A673 (cell line): ENCODE measurements at regions not wholly inside any gene's neighbourhood (a gene's known extent, or its start where the extent isn't known, plus 50 kb on each side); places are given as distances from the start of the nearest gene placed in this dataset.

Source experiments
- BruUV-seq: library from RNA; stranded (reverse); fragments of 400-500 nt; replicated peaks from 2 replicates; lab custom pipeline; 2021; lab: Mats Ljungman, UMichigan
- CTCF ChIA-PET: fragments of 300-600 bp; sonication (Branson Sonifier 250); formaldehyde crosslinking; loops from one replicate; lab custom pipeline; 2022; ENCODE audit warnings: antibody characterized with exemption; lab: Charles Lee
- POLR2A ChIA-PET: fragments of 300-600 bp; sonication (Branson Sonifier 250); formaldehyde crosslinking; loops from one replicate; lab custom pipeline; 2022; ENCODE audit warnings: antibody characterized with exemption; ENCODE audit not compliant: low non-redundant PET; lab: Charles Lee
- DNase-seq: peaks from one replicate; pipeline ENCODE4 v3.0.0-alpha.2; 2015; ENCODE audit warnings: low spot score
- H3K27ac ChIP-seq: fragments of 200-600 bp; sonication (generic); 2 replicates; pipeline ENCODE4 v1.5.1; 2016; ENCODE audit warnings: mixed run types, low read depth, mild to moderate bottlenecking, mixed read lengths, antibody characterized with exemption, low read length; ENCODE audit not compliant: poor library complexity, severe bottlenecking
- H3K27me3 ChIP-seq: fragments of 200-600 bp; sonication (generic); replicated peaks from 2 replicates; pipeline ENCODE4 v1.6.1; 2017; ENCODE audit warnings: mixed run types, low read depth, mild to moderate bottlenecking, mixed read lengths, antibody characterized with exemption, low read length; ENCODE audit not compliant: insufficient read depth, poor library complexity
- H3K36me3 ChIP-seq: fragments of 200-600 bp; sonication (generic); 2 replicates; pipeline ENCODE4 v1.6.1; 2016; ENCODE audit warnings: mixed run types, mild to moderate bottlenecking, mixed read lengths, antibody characterized with exemption, low read length; ENCODE audit not compliant: insufficient read depth, poor library complexity, severe bottlenecking
- H3K4me1 ChIP-seq: fragments of 200-600 bp; sonication (generic); 2 replicates; pipeline ENCODE4 v1.6.1; 2017; ENCODE audit warnings: mixed run types, mild to moderate bottlenecking, mixed read lengths, antibody characterized with exemption, low read length; ENCODE audit not compliant: insufficient read depth, poor library complexity, severe bottlenecking
- H3K4me3 ChIP-seq: fragments of 200-600 bp; sonication (generic); 2 replicates; pipeline ENCODE4 v1.5.1; 2016; ENCODE audit warnings: low read depth, mixed run types, mild to moderate bottlenecking, mixed read lengths, low read length; ENCODE audit not compliant: poor library complexity, severe bottlenecking
- H3K9me3 ChIP-seq: fragments of 200-600 bp; sonication (generic); 2 replicates; pipeline ENCODE4 v1.6.1; 2016; ENCODE audit warnings: mixed run types, low read depth, mild to moderate bottlenecking, mixed read lengths, antibody characterized with exemption, low read length; ENCODE audit not compliant: poor library complexity, severe bottlenecking
- CTCF ChIP-seq: fragments of 300-800, 200-600 bp; sonication (generic); conservative IDR thresholded peaks from 2 replicates; pipeline ENCODE4 v1.5.1; 2017; ENCODE audit warnings: low read depth, mild to moderate bottlenecking, antibody characterized with exemption, low read length, moderate library complexity, mixed read lengths
- EZH2 ChIP-seq: fragments of 200-600 bp; sonication (generic); IDR thresholded peaks from 2 replicates; pipeline ENCODE4 v1.6.1; 2017; ENCODE audit warnings: borderline replicate concordance, low read depth, mild to moderate bottlenecking, mixed read lengths, antibody characterized with exemption, low read length; ENCODE audit not compliant: poor library complexity, severe bottlenecking
- intact Hi-C: fragments of 100-400 bp; cut with micrococcal nuclease; formaldehyde crosslinking; loops from one replicate; pipeline ENCODE4 v1.10.0; 2022; ENCODE audit not compliant: unreplicated experiment

DNA sequence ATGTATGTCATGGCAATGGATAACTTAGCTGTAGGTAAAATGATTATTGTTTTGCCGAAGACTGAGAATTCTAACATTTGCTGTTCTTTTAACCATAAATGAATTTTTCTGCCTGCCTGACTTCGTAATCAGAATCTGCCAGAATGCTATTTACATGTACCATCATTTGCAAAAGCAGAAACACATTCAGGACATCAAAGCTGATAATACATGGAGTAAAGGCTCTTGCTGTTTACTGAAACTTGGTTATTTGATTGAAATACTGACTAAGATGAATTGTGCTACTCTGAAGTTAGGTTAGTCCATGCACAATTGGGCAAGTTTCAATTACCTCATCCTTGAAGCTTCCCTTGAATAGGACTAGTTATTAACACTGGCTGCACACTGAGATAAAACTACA is 293.8 kb downstream of the PLA2G4A start:
- H3K36me3 ChIP-seq: no peaks in the 10 kb centered on the region
- H3K4me1 ChIP-seq: no peaks in the 10 kb centered on the region
- ChIA-PET POLR2A (no interaction called here), CTCF (no interaction called here)
- H3K4me3 ChIP-seq: no peak overlapping the region
- no peak for DNase-seq
- no TSS peak for BruUV-seq
- TF ChIP-seq CTCF: no peak
- no peak for TF ChIP-seq EZH2
- intact Hi-C loops: no loop called here
- no peaks in the 10 kb centered on the region for H3K27me3 ChIP-seq
- no peak overlapping the region for H3K27ac ChIP-seq
- H3K9me3 ChIP-seq: no peaks in the 10 kb centered on the region

DNA sequence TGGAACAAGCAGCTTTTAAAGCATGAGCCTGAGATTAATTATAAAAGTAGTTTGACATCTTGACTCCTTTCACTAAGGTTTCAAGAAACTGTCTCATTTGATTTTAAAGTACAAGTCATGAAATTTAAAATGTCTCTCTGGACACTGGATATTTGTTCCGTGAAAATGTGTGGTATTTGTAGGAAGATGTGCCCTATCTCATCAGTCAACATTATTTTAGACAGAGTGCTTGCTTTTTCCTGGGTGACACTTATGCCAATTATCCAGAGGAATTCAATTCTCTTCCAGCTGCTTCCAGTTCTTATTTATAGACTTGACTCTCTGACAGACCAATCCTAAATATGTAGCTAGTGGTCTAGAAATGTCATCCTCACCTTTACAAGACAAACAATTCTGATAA is 300.4 kb downstream of the PLA2G4A start:
- no peak overlapping the region for H3K27ac ChIP-seq
- no peaks in the 10 kb centered on the region for H3K36me3 ChIP-seq
- TF ChIP-seq EZH2 (no peak), CTCF (no peak)
- no TSS peak for BruUV-seq
- H3K4me1 ChIP-seq: no peaks in the 10 kb centered on the region
- no peak for DNase-seq
- no peak overlapping the region for H3K4me3 ChIP-seq
- POLR2A ChIA-PET: interaction anchor here (0.6 kb wide), 1 partner anchor 136 kb away, joined by 4 read pairs; no protein-coding TSS in a partner anchor
- intact Hi-C loops: no loop called here
- H3K9me3 ChIP-seq: no peaks in the 10 kb centered on the region
- CTCF ChIA-PET: no interaction called here
- no peaks in the 10 kb centered on the region for H3K27me3 ChIP-seq

DNA sequence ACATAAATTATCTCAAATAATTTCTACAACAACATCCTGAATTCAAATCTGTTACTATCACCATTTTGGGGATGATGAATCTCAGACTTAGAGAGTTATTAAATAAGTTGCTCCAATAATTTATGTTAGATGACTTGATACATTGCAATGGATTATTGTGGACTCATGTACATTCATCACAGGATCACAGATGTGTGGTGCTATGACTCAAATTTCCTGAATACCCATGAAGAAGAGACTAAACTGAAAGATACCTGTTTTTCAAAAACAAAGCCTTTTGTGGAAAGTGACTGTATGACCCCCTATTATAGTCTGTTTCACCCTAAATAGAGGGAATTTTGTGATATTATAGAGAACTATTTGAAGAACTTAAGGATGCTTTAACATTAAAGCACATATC is 315.0 kb downstream of the PLA2G4A start:
- CTCF ChIA-PET: no interaction called here
- Histone ChIP-seq H3K9me3 (no peaks in the 10 kb centered on the region), H3K36me3 (no peaks in the 10 kb centered on the region), H3K27me3 (no peaks in the 10 kb centered on the region), H3K27ac (no peak overlapping the region), H3K4me1 (no peaks in the 10 kb centered on the region), H3K4me3 (no peak overlapping the region)
- TF ChIP-seq CTCF (no peak), EZH2 (no peak)
- intact Hi-C loops: no loop called here
- POLR2A ChIA-PET: no interaction called here
- BruUV-seq: no TSS peak
- no peak for DNase-seq
